Heart left ventricle (tissue), 16 donors: ENCODE measurements at regions not wholly inside any gene's neighbourhood (a gene's known extent, or its start where the extent isn't known, plus 50 kb on each side); places are given as distances from the start of the nearest gene placed in this dataset.

Experiments
- ATAC-seq, 4 donors: fragments of 200-7000 bp; cut with Tn5 transposase; one replicate each; pipeline ENCODE4 v1.9.1; 2020 to 2022; ENCODE audit warnings: moderate library complexity in 4 of 4, mild to moderate bottlenecking in 3 of 4, moderate number of reproducible peaks in 1 of 4
- DNase-seq, 5 donors: peaks; one replicate each; pipeline ENCODE4 v3.0.0-alpha.2; 2020
- H3K27ac ChIP-seq, 12 donors: fragments of 200-600 bp; sonication (generic) in 4 of 12; one replicate each; pipeline versions ENCODE4 v1.5.0 to v1.8.0; 2016 to 2022; ENCODE audit warnings: mild to moderate bottlenecking in 2 of 12
- H3K27me3 ChIP-seq, 9 donors: fragments of 200-600 bp; sonication (generic) in 2 of 9; one replicate each; pipeline versions ENCODE4 v1.5.1 to v1.8.0; 2016 to 2022; ENCODE audit warnings: mild to moderate bottlenecking in 3 of 9
- H3K36me3 ChIP-seq, 9 donors: fragments of 200-600 bp; sonication (generic) in 2 of 9; one replicate each; pipeline versions ENCODE4 v1.5.0 to v1.8.0; 2018 to 2022; ENCODE audit warnings: mild to moderate bottlenecking in 2 of 9
- H3K4me1 ChIP-seq, 12 donors: fragments of 200-600 bp; sonication (generic) in 4 of 12; one replicate each; pipeline versions ENCODE4 v1.5.0 to v1.8.0; 2016 to 2022; ENCODE audit warnings: mild to moderate bottlenecking in 3 of 12
- H3K4me3 ChIP-seq, 12 donors: fragments of 200-600 bp; sonication (generic) in 4 of 12; one replicate each; pipeline versions ENCODE4 v1.5.0 to v1.8.0; 2017 to 2022; ENCODE audit warnings: mild to moderate bottlenecking in 9 of 12, moderate library complexity in 4 of 12
- H3K9me3 ChIP-seq, 12 donors: fragments of 200-600 bp; sonication (generic) in 4 of 12; one replicate each; pipeline versions ENCODE4 v1.5.0 to v1.8.0; 2016 to 2022; ENCODE audit warnings: mild to moderate bottlenecking in 1 of 12
- POLR2A ChIP-seq, 2 donors: fragments of 450-650 bp; IDR thresholded peaks; one replicate each; pipeline ENCODE4 v1.6.1; 2017; ENCODE audit warnings: antibody characterized with exemption in 2 of 2, mild to moderate bottlenecking in 2 of 2, moderate library complexity in 2 of 2
- WGBS, 4 donors: extraction: QIAGEN DNeasy Blood & Tissue Kit in 2 of 4; methylation state at CpG; one replicate each; pipeline versions ENCODE4 v1.1.5 to v1.1.7; 2013 to 2018; 5-methylcytosine and 5-hydroxymethylcytosine counted together
- intact Hi-C, 10 donors: fragments of 100-400 bp; cut with DNase I; formaldehyde crosslinking; loops; one replicate each; pipeline versions ENCODE4 v1.11.1 to v1.14.2; 2022
- TF ChIP-seq, protein P1 (sequence below), 12 donors: fragments of 200-600 bp; sonication (generic) in 4 of 12; IDR thresholded peaks; one replicate each; pipeline versions ENCODE4 v1.5.0 to v1.8.0; 2018 to 2022; ENCODE audit warnings: antibody characterized with exemption in 12 of 12, mild to moderate bottlenecking in 5 of 12
- donor health status: ischemic (EF 13 %, LVEDD 7.1; RV severe dilation, severe dysfunction).
- donor health status: healthy with polysubstance abuse.
- donor health status: DM: no; HTN: yes; CAD: no.
- donor health status: DM: no; HTN: no; CAD: no.
- donor health status: ischemic (EF 25% LVEDD 6.9; RV normal size, moderate dysfunction).
- donor health status: ischemic (EF 25% LVEDD 5.7; RV mildly dilated, moderate dysfunction).
- donor health status: healthy.
- donor health status: DM: yes; HTN: yes; CAD: no.
- donor health status: ischemic (EF 35%, LVEDD 5.7; RV mildly dilated, moderate dysfunction).
- donor health status: nonischemic (EF 11% LVEDD 7.7; RV severe dilation, severe dysfunction).
- donor health status: DM: yes; HTN: yes; CAD: no.
- donor health status: PGD.
- donor health status: ischemic (EF 29% LVEDD 5.4; RV normal size, mild dysfunction).
- donor health status: nonischemic (EF 23%, LVEDD 6.1; RV moderate dilation, normal function).

DNA sequence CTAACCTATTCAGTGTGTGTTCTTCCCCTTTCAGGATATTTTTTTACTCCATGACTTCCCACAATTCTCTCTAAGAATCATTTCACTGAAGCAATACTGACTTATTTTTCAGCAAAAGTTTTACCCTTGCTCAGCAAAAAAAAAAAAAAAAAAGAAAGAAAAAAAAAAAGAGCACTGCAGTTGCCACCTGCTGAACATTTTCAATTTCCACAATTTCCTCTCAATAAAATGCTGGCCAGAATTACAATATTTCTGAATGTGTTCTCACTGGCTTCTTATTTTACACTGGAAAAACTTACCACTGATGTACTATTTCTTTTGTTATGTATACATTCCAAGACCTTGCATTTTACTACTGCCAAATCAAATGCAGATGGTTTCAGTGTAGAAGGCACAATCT lies 210.4 kb downstream of the PAPSS1 start:
- intact Hi-C loops = no loop called here
- no peak for DNase-seq
- Histone ChIP-seq H3K4me1 (no peaks in the 10 kb centered on the region), H3K27me3 (no peaks in the 10 kb centered on the region), H3K36me3 (no peaks in the 10 kb centered on the region), H3K27ac (no peak overlapping the region), H3K9me3 (no peaks in the 10 kb centered on the region), H3K4me3 (no peak overlapping the region)
- ATAC-seq = no peak
- TF ChIP-seq POLR2A (IDR thresholded peaks at IDR 0.05) = no peak
- TF ChIP-seq, protein P1, sequence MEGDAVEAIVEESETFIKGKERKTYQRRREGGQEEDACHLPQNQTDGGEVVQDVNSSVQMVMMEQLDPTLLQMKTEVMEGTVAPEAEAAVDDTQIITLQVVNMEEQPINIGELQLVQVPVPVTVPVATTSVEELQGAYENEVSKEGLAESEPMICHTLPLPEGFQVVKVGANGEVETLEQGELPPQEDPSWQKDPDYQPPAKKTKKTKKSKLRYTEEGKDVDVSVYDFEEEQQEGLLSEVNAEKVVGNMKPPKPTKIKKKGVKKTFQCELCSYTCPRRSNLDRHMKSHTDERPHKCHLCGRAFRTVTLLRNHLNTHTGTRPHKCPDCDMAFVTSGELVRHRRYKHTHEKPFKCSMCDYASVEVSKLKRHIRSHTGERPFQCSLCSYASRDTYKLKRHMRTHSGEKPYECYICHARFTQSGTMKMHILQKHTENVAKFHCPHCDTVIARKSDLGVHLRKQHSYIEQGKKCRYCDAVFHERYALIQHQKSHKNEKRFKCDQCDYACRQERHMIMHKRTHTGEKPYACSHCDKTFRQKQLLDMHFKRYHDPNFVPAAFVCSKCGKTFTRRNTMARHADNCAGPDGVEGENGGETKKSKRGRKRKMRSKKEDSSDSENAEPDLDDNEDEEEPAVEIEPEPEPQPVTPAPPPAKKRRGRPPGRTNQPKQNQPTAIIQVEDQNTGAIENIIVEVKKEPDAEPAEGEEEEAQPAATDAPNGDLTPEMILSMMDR (IDR thresholded peaks at IDR 0.05) = no peak

DNA sequence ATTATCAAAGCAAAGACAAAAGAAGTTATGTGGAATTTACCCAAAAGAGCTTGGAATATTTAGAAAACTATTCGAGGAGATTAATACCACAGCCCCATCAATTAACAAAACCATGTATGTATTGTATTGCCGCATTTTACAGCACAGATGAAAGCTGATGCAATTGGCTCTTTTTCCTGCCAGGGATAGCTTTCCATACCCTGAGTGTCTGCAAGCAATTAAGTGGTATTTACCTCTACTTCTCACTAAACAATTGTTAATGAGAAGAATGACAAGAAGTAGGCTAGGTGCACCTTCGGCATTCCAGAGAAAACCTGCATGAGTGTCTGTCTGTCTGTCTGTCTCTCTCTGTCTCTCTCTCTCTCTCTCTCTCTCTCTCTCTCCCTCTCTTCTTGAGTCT lies 219.5 kb downstream of the PAPSS1 start:
- WGBS, 4 donors = 76 to 85% (median 79%) methylated on average over 3 of the region's 3 CpGs
- TF ChIP-seq POLR2A (IDR thresholded peaks at IDR 0.05) = no peak
- TF ChIP-seq, protein P1 (IDR thresholded peaks at IDR 0.05) = no peak

DNA sequence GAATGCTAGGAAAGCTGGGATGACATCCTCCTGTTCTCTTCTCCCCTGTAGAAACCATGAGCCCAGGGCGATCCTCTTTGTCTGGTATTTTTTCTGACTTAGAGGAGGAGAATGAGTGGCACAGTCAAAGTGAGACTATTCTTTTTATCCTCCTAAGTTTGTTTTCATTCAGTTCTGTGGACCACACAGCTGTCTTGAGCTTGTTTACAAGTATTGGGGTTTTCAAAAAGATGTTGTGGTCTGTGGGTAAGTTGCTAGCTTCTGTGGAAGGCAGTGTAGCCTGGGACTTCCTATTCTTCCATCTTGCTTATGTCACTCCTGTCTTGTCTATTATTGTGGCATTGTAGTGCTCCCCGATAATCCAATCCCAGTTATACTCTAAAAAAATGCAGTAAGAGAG lies 223.0 kb downstream of the PAPSS1 start:
- ATAC-seq (no peak), DNase-seq (no peak)
- Histone ChIP-seq H3K4me3 (no peak overlapping the region), H3K27me3 (no peaks in the 10 kb centered on the region), H3K4me1 (no peaks in the 10 kb centered on the region), H3K36me3 (no peaks in the 10 kb centered on the region), H3K9me3 (peaks cover 0 to 13% (median 0%) of the 10 kb centered on the region in 12 donors), H3K27ac (no peak overlapping the region)
- intact Hi-C loops = no loop called here
- TF ChIP-seq, protein P1 (IDR thresholded peaks at IDR 0.05) = no peak
- TF ChIP-seq POLR2A (IDR thresholded peaks at IDR 0.05) = no peak
- 33 to 87% (median 64%) methylated on average over 2 of the region's 2 CpGs for WGBS, 4 donors

More for the DNA sequence above, 219.5 kb downstream of the PAPSS1 start:
- Histone ChIP-seq H3K4me3 (no peak overlapping the region), H3K36me3 (no peaks in the 10 kb centered on the region), H3K27ac (no peak overlapping the region), H3K27me3 (no peaks in the 10 kb centered on the region), H3K4me1 (no peaks in the 10 kb centered on the region), H3K9me3 (peaks cover 0 to 7% (median 0%) of the 10 kb centered on the region in 12 donors)
- DNase-seq (no peak), ATAC-seq (no peak)
- intact Hi-C loops = no loop called here

DNA sequence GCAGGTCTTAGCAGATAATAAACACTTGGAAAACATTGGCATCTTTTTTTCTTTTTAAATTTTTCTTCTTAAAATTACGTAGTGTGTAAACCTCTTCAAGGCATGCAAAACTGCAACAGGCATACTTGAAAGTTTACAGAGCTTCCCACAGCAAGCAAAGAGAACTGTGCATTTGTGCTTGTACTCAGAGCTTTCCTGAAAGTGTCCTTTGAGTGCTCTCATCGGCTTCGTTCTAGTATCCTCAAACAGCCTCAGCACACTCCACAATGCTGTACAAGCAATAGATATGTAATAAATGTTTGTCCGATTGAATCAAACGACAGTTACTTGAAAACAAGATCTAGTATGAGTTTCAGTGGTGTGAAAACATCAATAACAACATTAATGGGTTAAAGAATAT lies 227.5 kb downstream of the PAPSS1 start:
- H3K4me1 ChIP-seq = no peaks in the 10 kb centered on the region
- 75 to 87% (median 85%) methylated on average over 5 of the region's 5 CpGs for WGBS, 4 donors
- H3K27ac ChIP-seq = no peak overlapping the region
- DNase-seq = no peak
- intact Hi-C loops = no loop called here
- no peaks in the 10 kb centered on the region for H3K27me3 ChIP-seq
- no peak for TF ChIP-seq POLR2A (IDR thresholded peaks at IDR 0.05)
- TF ChIP-seq, protein P1 (IDR thresholded peaks at IDR 0.05) = no peak
- H3K36me3 ChIP-seq = no peaks in the 10 kb centered on the region
- H3K9me3 ChIP-seq = peaks cover 0 to 13% (median 0%) of the 10 kb centered on the region in 12 donors
- no peak for ATAC-seq
- no peak overlapping the region for H3K4me3 ChIP-seq
